NT2/D1 (cell line): ENCODE measurements at regions not wholly inside any gene's neighbourhood (a gene's known extent, or its start where the extent isn't known, plus 50 kb on each side); places are given as distances from the start of the nearest gene placed in this dataset.

Experiments
- SUZ12 ChIP-seq: IDR thresholded peaks from 2 replicates; pipeline ENCODE4 v1.6.1; 2011; ENCODE audit not compliant: insufficient read length, insufficient read depth; ENCODE audit errors: extremely low read depth
- YY1 ChIP-seq: IDR thresholded peaks from 2 replicates; pipeline ENCODE4 v1.6.1; 2011; ENCODE audit not compliant: insufficient read length, insufficient read depth
- ZNF274 ChIP-seq: IDR thresholded peaks from 2 replicates; pipeline ENCODE4 v1.6.1; 2011; ENCODE audit warnings: mild to moderate bottlenecking, low read depth, low read length

- TF ChIP-seq YY1 (no peak), ZNF274 (no peak), SUZ12 (no peak)
Measured at GRCh38 chr13:83065108-83065507, 817.2 kb downstream of the SLITRK1 start.
